T47D (cell line): ENCODE measurements at regions not wholly inside any gene's neighbourhood (a gene's known extent, or its start where the extent isn't known, plus 50 kb on each side); places are given as distances from the start of the nearest gene placed in this dataset.

Experiments used
- DNase-seq, 2 experiments: peaks; one replicate each; pipeline versions ENCODE4 v3.0.0 to v3.0.0-alpha.2; 2011 to 2012; ENCODE audit warnings: low read depth in 1 of 2, low spot score in 1 of 2
- JUND ChIP-seq: IDR thresholded peaks from 2 replicates; pipeline ENCODE4 v1.6.1; 2012; ENCODE audit warnings: low read depth
- in situ Hi-C: cut with HindIII; loops from 2 replicates; pipeline ENCODE4 v1.10.0; 2016; ENCODE audit warnings: low sequenced_read_pairs, low pct_unique_long_range_greater_than_20kb

DNA sequence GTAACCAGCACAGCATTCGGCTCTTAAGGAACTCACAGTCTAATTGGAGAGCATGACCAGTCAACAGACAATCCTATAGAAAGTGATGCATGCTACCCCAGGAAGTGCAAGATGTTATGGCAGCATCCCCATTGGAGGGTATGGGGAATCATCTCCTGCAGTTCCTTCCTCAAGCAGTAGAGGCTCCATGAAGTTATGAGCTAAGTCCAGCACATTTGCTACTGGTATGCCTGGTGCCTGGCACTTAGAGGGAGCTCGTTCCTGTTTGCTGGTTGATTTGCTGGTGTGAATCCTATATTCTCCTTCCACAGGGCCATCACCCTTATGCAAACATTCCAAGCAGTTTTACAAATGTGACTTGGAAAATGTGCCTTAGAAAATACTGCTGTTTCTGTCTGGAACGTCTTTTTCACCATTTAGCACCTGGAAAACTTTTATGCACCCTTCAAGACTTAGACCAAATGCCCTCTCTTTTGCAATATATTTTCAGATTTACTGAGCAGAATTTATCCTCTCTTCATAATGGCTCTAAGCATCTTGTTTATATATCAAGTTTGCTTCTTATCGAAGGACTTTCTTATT, 136.1 kb upstream of the WSCD2 start:
- in situ Hi-C loops: no loop called here
- DNase-seq: peak; percentile 38 to 74
- no peak for TF ChIP-seq JUND

DNA sequence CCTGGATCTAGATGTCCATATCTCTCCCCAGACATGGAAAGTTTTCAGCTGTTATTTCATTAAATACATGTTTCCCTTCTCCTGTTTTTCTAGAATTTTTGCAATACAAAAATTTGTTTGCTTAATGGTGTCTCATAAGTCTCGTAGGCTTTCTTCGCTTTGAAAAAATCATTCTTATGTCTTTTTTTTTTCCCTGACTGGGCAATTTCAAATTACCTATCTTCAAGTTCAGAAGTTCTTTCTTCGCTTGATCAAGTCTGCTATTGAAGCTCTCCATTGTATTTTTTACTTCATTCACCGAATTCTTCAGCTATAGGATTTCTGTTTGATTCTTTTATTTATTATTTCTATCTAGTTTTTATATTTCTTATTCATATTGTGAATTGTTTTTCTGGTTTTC, 130.2 kb upstream of the WSCD2 start:
- no peak for DNase-seq
- in situ Hi-C loops: no loop called here
- TF ChIP-seq JUND: no peak

DNA sequence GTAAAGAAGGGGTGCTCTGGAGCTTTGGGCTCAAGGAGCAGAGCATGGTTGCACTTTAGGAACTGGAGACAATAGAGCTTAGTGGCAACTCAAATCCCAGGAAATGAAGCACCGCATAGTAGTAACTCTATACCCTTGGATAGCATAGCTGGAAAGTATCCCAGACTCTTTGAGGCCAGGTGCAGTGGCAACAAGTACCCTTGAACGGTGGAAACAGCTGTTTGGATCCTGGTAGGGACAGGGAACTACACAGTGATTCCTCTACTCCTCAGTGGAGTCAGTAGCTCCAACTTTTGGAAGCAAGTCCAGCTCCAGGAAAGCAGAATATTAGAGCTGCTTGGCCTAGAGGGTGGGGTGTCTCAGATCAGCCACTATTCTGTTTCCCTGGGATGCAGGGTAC, 129.0 kb upstream of the WSCD2 start:
- TF ChIP-seq JUND: no peak
- DNase-seq: no peak
- in situ Hi-C loops: no loop called here

DNA sequence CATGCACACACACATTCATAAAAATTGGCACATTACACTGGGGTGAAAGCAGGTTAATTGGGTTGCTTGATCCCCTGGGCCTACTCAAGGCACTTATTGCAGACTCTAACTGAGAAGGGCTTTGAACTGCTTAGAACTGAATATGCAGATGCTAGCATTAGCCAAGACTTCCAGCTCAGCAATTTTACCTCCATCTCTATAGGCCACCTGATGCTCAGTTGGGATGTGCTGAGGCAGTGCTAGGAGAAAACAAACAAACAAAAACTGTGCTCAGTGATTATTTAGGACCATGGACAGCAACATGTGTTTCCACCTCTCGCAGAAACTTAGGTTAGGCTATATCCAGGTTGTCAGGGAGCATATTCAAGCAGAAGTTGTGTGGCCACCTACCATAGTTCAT, 124.8 kb upstream of the WSCD2 start:
- peak; percentile 9 to 65 for DNase-seq
- in situ Hi-C loops: no loop called here
- no peak for TF ChIP-seq JUND

DNA sequence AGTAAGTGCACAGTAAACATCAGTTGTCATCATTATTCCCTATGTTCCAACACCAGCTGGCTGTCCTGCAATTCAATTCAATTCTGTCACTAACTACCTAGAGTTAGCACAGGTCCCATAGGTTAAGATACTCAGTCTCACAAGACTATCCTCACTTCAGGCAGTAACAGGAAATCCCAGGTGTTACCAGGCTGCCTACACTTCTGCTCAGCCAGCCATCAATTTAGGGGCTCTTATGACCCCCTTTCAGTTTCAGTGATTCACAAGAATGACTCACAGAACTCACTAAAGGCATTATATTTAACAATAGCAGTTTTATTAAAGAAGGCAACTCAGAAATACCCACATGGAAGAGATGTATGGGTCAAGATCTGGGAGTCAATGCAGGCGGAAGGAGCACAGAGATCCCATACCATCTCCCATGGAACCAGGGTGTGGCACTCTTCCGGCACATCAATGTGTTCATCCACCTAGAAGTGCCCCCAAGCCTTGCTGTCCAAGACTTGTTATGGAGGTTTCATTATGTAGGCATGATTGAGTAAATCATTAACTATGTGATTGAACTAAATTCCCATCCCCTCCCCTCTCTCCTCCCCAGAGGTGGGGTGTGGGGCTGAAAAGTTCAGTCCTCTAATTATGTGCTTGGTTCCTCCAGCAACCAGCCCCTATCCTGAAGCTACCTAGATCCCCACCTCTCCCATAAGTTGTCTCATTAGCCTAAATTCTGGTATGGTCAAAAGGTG, 120.8 kb upstream of the WSCD2 start:
- in situ Hi-C loops: no loop called here
- DNase-seq: no peak
- TF ChIP-seq JUND: no peak

DNA sequence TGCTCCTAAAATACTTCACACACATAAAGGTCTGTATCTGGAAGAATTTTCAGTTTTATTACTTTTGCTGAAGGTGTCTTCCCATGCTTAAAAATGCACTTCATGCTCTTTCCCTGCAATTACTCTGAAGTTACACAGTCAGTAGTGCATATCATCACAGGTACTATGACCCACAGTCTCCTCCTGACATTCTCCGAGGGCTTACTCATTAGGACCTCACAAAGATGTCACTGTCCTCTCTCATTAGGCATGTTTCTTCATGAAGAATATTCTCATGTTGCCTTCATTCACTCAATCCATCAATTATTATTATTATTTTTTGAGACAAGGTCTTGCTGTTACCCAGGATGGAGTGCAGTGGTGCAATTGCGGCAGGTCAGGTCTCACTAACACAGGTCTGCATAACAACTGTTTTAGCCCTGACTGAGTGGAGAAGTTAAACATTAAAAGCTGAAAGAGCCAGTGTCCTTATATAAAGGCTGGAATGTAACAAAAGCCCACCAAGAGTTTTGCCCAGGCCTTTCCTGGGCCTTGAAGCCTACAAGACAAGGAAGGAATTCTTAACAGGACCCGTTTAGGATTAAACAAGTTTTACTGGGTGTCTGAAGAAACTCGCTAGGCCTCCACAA, 119.5 kb upstream of the WSCD2 start:
- DNase-seq: no peak
- in situ Hi-C loops: no loop called here
- no peak for TF ChIP-seq JUND

DNA sequence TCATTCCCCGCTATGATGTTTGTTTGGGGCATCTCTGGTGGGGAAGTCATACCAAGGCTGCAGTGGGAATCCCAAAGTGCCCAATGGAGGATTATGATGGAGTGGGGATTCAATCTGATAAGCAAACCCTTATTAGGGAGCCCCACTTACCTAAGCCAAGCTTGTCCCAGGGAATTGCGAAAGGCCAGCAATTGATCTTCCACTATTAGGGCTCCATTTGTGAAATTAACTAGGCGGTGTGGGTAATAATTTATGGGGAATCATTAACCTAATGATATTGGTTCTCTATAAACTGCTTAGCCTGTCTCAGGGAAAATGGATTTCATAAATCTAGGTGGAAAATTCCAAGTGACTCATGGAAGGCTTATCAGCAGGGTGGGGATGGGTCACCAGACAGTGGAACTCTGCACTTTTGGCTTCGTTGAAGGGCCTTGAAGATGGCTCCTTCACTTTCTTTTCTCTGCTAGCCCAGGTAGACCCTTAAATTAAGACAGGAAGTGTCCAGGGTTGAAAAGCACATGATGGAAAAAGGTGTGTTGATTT, 113.0 kb upstream of the WSCD2 start:
- in situ Hi-C loops: no loop called here
- TF ChIP-seq JUND: no peak
- no peak for DNase-seq

DNA sequence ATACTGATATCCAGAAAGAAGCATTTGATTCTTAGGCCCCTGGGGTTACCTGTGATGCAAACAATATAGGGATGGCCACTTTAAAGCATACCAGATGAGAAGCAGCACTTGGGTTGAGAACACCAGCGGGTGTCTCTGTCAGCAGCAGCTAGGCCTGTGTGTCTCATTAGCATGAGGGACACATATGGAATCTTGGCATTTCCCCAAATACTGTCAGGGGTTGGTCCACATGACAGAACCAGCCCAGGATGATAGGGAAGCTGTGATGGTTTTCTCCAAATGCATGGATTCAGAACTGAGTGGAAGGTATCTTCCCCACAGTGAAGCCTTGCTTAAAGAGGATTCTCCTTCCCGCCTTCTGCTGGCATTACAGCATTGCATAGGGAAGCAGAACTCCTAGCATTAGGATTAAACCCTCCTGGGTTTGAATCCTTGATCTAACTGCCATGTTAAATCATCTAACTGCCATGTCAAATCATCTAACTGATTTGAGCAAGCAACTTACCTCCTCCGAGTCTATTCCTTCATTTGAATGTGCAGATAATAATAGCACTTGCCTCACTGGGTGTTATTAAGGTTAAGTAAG, 111.5 kb upstream of the WSCD2 start:
- in situ Hi-C loops: no loop called here
- no peak for DNase-seq
- TF ChIP-seq JUND: no peak

DNA sequence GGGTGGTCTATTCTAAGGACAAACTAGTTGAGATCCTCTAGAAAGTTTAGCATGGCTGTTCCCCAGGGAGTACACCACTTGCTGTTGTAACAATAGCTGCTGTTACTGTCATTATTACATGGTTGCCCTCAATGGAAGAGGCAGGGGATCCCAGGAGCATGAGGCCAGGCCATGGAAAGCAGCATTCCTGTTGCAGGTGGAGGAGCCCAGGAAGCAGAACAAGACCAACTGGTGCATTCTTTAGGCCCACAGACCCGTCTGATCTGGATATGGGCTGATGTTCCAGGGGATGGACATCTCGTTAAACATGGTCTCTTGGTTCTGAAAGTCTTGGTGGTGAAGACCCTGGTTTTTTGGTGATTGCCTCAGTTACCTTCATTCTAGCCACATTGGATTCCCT, 109.2 kb upstream of the WSCD2 start:
- DNase-seq: no peak
- in situ Hi-C loops: no loop called here
- no peak for TF ChIP-seq JUND

DNA sequence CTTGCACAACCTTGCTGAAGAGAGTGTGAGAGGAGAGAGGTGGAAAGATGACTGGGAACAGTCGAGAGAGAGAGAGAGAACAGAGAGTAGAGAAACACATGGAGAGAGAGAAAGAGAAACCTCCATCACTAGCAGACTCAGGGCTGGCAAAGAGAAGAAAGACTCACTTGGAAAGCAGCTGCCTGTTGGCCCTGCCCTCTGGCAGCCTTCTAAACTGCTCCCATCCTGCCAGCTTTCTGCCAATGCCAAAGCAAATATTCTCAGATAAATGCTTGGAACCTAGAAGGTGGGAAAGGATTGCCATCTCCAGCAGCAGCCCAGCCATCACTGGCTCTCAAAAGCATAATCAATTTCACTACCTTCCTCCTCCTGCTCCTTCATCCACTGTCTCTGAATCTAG, 107.9 kb upstream of the WSCD2 start:
- in situ Hi-C loops: no loop called here
- no peak for DNase-seq
- TF ChIP-seq JUND: no peak

DNA sequence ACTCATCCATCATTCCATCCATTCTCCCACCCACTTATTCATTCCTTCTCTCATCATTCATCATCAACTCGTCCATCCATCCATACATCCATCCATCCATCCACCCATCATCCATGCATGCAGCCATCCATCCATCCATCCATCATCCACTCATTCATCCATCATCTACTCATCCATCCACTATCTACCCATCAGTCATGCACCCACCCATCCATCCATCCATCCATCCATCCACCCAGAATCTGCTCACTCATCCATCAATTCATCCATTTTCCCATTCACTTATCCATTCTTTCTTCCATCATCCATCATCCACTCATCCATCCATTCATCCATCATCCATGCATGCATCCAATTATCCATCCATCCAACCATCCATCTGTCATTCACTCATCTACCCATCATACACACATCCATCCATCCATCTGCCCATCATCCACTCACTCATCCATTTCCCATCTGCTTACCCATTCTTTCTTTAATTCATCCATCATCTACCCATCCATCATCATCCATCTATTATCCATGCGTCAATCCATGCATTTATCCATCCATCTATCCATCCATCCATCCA, 107.1 kb upstream of the WSCD2 start:
- no peak for DNase-seq
- in situ Hi-C loops: no loop called here

DNA sequence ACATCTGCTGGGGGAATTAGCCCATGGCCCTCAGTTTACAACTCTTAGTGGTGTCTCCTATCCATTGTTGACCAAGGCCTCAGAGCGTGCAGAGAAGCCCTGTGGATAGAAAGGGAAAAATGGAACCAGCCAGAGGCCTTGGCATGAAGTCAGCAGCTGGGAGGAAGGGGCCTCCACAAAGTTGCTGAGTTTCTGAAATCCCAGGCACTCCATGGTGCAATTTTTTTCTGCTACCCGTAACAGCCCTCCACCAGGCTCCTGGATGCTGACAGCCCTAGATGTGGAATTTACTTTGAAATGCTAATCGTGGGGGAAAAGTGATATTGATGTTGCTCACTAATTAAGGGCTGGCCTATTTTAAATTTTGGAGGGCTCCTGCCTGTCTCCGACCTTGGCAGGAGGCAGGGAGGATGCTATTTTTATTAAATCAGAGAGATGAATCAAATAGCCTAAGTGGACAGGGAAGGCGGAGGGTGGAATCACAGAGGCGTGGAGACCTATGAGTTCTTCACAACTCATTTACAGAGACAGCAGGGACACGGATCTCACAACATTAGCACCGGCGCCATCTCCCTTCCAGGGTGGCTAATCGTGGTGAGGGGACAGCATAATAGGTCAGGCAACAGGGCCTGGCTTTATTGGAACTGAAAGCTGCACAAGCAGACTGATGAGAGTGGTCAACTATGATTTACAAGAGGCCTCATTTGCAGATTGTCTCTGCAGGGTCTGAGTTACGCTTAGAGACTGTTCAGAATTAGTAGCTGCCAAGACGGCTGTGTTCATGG, 99.8 kb upstream of the WSCD2 start:
- in situ Hi-C loops: no loop called here
- no peak for TF ChIP-seq JUND
- no peak for DNase-seq

More for the DNA sequence above, 107.1 kb upstream of the WSCD2 start:
- TF ChIP-seq JUND: no peak
